ENCODE measurements at regions not wholly inside any gene's neighbourhood (a gene's known extent, or its start where the extent isn't known, plus 50 kb on each side); places are given as distances from the start of the nearest gene placed in this dataset.
"Not testable (repeated sequence)": the region's sequence is repeated elsewhere in the genome, so short reads cannot be mapped to it uniquely, and the experiment has no call there.

DNA sequence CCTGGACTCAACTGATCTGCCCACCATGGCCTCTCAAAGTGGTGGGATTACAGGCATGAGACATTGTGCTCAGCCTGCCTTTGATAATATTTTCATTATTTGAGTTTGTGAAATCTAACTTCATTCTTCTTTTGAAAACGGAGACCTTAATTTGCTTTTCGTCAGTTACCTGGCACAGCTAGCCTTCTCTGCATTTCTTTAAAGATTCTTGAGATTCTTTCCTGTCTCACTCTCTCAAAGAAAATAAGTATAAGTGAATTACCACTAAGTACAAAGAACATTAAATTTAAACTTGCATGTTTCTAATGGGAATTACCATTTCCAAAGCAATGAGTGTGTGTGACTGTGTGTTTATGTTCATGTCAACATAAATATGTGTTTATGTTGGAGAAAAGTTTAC lies 187.9 kb downstream of the NFKBIZ start:
- Mint-ChIP-seq H3K9me3 (ENCODE audit: low read depth) (peaks cover 18% of the 10 kb centered on the region), H3K4me1 (ENCODE audit: low read depth) (no peaks in the 10 kb centered on the region), H3K27me3 (no peaks in the 10 kb centered on the region), H3K4me3 (ENCODE audit: low read depth) (no peak overlapping the region), H3K27ac (no peak overlapping the region), H3K36me3 (ENCODE audit: insufficient read depth) (no peaks in the 10 kb centered on the region)
- no peak for DNase-seq (ENCODE audit: low spot score, unreplicated experiment)
- TF ChIP-seq, protein P1, sequence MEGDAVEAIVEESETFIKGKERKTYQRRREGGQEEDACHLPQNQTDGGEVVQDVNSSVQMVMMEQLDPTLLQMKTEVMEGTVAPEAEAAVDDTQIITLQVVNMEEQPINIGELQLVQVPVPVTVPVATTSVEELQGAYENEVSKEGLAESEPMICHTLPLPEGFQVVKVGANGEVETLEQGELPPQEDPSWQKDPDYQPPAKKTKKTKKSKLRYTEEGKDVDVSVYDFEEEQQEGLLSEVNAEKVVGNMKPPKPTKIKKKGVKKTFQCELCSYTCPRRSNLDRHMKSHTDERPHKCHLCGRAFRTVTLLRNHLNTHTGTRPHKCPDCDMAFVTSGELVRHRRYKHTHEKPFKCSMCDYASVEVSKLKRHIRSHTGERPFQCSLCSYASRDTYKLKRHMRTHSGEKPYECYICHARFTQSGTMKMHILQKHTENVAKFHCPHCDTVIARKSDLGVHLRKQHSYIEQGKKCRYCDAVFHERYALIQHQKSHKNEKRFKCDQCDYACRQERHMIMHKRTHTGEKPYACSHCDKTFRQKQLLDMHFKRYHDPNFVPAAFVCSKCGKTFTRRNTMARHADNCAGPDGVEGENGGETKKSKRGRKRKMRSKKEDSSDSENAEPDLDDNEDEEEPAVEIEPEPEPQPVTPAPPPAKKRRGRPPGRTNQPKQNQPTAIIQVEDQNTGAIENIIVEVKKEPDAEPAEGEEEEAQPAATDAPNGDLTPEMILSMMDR (IDR thresholded peaks at IDR 0.05; ENCODE audit: unreplicated experiment), result no peak

DNA sequence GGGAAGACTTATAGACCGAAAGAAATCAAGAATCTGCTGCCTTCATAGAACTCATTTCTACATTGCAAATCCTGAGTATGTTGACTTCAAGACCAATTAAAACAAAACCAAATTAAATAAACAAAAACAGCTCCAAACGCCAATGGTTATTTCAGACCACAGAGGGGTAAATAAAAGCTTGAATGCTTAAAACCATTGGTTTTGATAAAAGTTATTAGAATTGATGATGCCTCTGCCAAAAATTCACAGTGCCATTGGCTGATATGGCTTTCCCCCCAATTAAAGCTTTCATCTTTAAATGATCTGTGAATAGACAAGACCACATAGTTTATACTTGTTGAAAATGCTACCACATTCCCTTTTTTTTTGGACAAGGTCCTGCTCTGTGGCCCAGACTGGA lies 188.5 kb downstream of the NFKBIZ start:
- TF ChIP-seq, protein P1 (IDR thresholded peaks at IDR 0.05; ENCODE audit: unreplicated experiment), result no peak
- Mint-ChIP-seq H3K4me1 (ENCODE audit: low read depth) (no peaks in the 10 kb centered on the region), H3K27ac (no peak overlapping the region), H3K36me3 (ENCODE audit: insufficient read depth) (no peaks in the 10 kb centered on the region), H3K9me3 (ENCODE audit: low read depth) (peaks cover 18% of the 10 kb centered on the region), H3K27me3 (no peaks in the 10 kb centered on the region), H3K4me3 (ENCODE audit: low read depth) (no peak overlapping the region)
- DNase-seq (ENCODE audit: low spot score, unreplicated experiment), result no peak

GRCh38 chr3:102038477-102039142 lies 189.3 kb downstream of the NFKBIZ start:
- no peak overlapping the region for H3K27ac Mint-ChIP-seq
- TF ChIP-seq, protein P1 (IDR thresholded peaks at IDR 0.05; ENCODE audit: unreplicated experiment), result no peak
- no peak for DNase-seq (ENCODE audit: low spot score, unreplicated experiment)
- no peaks in the 10 kb centered on the region for H3K36me3 Mint-ChIP-seq (ENCODE audit: insufficient read depth)
- H3K27me3 Mint-ChIP-seq, result no peaks in the 10 kb centered on the region
- H3K9me3 Mint-ChIP-seq (ENCODE audit: low read depth), result peaks cover 18% of the 10 kb centered on the region
- no peak overlapping the region for H3K4me3 Mint-ChIP-seq (ENCODE audit: low read depth)
- H3K4me1 Mint-ChIP-seq (ENCODE audit: low read depth), result no peaks in the 10 kb centered on the region

GRCh38 chr3:102040144-102040543 lies 190.8 kb downstream of the NFKBIZ start:
- not testable (repeated sequence) for H3K27ac Mint-ChIP-seq; H3K27me3 Mint-ChIP-seq; H3K4me3 Mint-ChIP-seq (ENCODE audit: low read depth); H3K36me3 Mint-ChIP-seq (ENCODE audit: insufficient read depth); H3K4me1 Mint-ChIP-seq (ENCODE audit: low read depth); DNase-seq (ENCODE audit: low spot score, unreplicated experiment)
- H3K9me3 Mint-ChIP-seq (ENCODE audit: low read depth), result peaks cover 18% of the 10 kb centered on the region

DNA sequence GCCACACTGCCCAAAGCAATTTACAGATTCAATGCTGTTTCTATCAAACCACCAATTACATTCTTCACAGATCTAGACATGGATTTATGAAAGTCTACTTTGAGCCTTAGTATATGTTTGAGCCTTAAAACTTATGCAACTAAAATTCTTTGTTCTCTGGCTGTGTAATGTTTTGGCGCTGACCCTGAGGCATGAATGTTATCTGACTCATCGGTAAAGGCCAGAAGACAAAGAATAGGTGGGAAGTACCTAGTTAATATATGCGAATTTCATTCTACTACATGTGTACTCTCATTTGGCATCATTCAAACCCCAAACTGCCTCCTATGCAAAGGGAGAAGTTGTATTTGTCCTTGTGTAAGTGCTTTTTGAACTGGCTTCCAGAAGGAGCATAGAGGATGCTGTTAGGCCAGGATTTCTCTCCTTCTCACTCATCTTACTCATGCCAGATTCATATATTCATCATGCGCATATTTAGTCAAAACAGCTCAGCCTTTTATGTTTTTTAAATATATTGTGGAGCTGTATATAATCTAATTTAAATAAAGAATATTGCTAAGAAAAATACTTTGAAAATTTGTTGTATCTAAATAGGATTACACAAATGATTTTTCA lies 204.2 kb downstream of the NFKBIZ start:
- no peak for DNase-seq (ENCODE audit: low spot score, unreplicated experiment)
- H3K4me1 Mint-ChIP-seq (ENCODE audit: low read depth), result no peaks in the 10 kb centered on the region
- no peaks in the 10 kb centered on the region for H3K36me3 Mint-ChIP-seq (ENCODE audit: insufficient read depth)
- no peak overlapping the region for H3K4me3 Mint-ChIP-seq (ENCODE audit: low read depth)
- H3K27ac Mint-ChIP-seq, result no peak overlapping the region
- TF ChIP-seq, protein P1 (IDR thresholded peaks at IDR 0.05; ENCODE audit: unreplicated experiment), result no peak
- H3K27me3 Mint-ChIP-seq, result no peaks in the 10 kb centered on the region
- H3K9me3 Mint-ChIP-seq (ENCODE audit: low read depth), result peaks cover 9% of the 10 kb centered on the region

DNA sequence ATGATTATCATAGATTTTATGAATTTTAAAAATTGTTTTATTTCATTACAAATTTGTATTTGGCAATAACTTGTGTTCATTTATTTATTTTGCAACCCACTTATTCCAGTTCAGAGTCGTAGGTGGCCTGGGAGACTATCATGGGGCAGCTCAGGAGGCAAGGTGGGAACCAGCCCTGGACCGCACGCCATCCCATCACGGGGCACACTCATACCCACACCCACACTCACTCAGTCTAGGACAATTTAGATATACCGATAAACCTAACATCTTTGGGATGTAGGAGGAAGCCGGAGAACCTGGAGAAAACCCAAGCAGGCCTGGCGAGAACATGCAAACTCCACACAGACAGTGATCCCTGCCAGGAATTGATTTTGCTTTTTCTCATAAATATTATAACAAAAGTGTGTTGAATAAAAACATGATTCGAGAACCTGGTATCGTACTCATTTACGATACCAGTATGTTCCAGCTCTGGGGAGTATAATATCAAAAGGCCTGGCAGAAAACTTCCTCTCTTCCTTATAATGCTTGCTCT lies 205.3 kb downstream of the NFKBIZ start:
- no peak overlapping the region for H3K4me3 Mint-ChIP-seq (ENCODE audit: low read depth)
- no peaks in the 10 kb centered on the region for H3K27me3 Mint-ChIP-seq
- H3K36me3 Mint-ChIP-seq (ENCODE audit: insufficient read depth), result no peaks in the 10 kb centered on the region
- TF ChIP-seq, protein P1 (IDR thresholded peaks at IDR 0.05; ENCODE audit: unreplicated experiment), result no peak
- no peaks in the 10 kb centered on the region for H3K4me1 Mint-ChIP-seq (ENCODE audit: low read depth)
- DNase-seq (ENCODE audit: low spot score, unreplicated experiment), result no peak
- H3K27ac Mint-ChIP-seq, result no peak overlapping the region
- H3K9me3 Mint-ChIP-seq (ENCODE audit: low read depth), result peaks cover 3% of the 10 kb centered on the region

Data from progenitor cell of endocrine pancreas (in vitro differentiated cells).